HL-60 (cell line): ENCODE measurements at regions not wholly inside any gene's neighbourhood (a gene's known extent, or its start where the extent isn't known, plus 50 kb on each side); places are given as distances from the start of the nearest gene placed in this dataset.

Source experiments
- DNase-seq, 2 experiments: peaks; one replicate each; pipeline ENCODE4 v3.0.0-alpha.2; 2010 to 2020; ENCODE audit warnings: low read depth in 1 of 2, low spot score in 1 of 2
- H3K27ac ChIP-seq: fragments of 250-450 bp; sonication (Bioruptor Pico); replicated peaks from 2 replicates; pipeline ENCODE4 v1.5.1; 2020; ENCODE audit warnings: mild to moderate bottlenecking, moderate library complexity
- H3K27me3 ChIP-seq: fragments of 250-450 bp; sonication (Bioruptor Pico); 2 replicates; pipeline ENCODE4 v1.5.1; 2021; ENCODE audit warnings: mild to moderate bottlenecking, moderate library complexity; ENCODE audit not compliant: insufficient read depth, poor library complexity, severe bottlenecking
- H3K4me3 ChIP-seq: replicated peaks from 2 replicates; pipeline ENCODE4 v1.5.1; 2011; ENCODE audit warnings: mild to moderate bottlenecking, control low read depth, low read length; ENCODE audit not compliant: insufficient read depth
- GABPA ChIP-seq: IDR thresholded peaks from 2 replicates; pipeline ENCODE4 v1.6.1; 2012; ENCODE audit warnings: low read depth
- POLR2AphosphoS5 ChIP-seq: IDR thresholded peaks from 2 replicates; pipeline ENCODE4 v1.6.1; 2012; ENCODE audit warnings: low read depth
- SPI1 ChIP-seq: IDR thresholded peaks from 2 replicates; pipeline ENCODE4 v1.6.1; 2012; ENCODE audit warnings: low read depth, mild to moderate bottlenecking, borderline replicate concordance
- TF ChIP-seq, protein P1 (sequence below): IDR thresholded peaks from 2 replicates; pipeline ENCODE4 v1.6.1; 2012; ENCODE audit warnings: low read depth; ENCODE audit not compliant: insufficient replicate concordance
- TF ChIP-seq, protein P2 (sequence below): IDR thresholded peaks from one replicate; pipeline ENCODE4 v1.5.1; 2011; ENCODE audit warnings: low read length, control low read depth, inconsistent platforms; ENCODE audit not compliant: insufficient read depth

GRCh38 chr5:173517648-173518047 is 98.8 kb downstream of the BOD1 start:
- no peak overlapping the region for H3K27ac ChIP-seq
- peaks cover 12% of the 10 kb centered on the region for H3K27me3 ChIP-seq
- TF ChIP-seq SPI1 (no peak), GABPA (no peak), POLR2AphosphoS5 (no peak)
- TF ChIP-seq, protein P1, sequence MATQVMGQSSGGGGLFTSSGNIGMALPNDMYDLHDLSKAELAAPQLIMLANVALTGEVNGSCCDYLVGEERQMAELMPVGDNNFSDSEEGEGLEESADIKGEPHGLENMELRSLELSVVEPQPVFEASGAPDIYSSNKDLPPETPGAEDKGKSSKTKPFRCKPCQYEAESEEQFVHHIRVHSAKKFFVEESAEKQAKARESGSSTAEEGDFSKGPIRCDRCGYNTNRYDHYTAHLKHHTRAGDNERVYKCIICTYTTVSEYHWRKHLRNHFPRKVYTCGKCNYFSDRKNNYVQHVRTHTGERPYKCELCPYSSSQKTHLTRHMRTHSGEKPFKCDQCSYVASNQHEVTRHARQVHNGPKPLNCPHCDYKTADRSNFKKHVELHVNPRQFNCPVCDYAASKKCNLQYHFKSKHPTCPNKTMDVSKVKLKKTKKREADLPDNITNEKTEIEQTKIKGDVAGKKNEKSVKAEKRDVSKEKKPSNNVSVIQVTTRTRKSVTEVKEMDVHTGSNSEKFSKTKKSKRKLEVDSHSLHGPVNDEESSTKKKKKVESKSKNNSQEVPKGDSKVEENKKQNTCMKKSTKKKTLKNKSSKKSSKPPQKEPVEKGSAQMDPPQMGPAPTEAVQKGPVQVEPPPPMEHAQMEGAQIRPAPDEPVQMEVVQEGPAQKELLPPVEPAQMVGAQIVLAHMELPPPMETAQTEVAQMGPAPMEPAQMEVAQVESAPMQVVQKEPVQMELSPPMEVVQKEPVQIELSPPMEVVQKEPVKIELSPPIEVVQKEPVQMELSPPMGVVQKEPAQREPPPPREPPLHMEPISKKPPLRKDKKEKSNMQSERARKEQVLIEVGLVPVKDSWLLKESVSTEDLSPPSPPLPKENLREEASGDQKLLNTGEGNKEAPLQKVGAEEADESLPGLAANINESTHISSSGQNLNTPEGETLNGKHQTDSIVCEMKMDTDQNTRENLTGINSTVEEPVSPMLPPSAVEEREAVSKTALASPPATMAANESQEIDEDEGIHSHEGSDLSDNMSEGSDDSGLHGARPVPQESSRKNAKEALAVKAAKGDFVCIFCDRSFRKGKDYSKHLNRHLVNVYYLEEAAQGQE = no peak
- TF ChIP-seq, protein P2, sequence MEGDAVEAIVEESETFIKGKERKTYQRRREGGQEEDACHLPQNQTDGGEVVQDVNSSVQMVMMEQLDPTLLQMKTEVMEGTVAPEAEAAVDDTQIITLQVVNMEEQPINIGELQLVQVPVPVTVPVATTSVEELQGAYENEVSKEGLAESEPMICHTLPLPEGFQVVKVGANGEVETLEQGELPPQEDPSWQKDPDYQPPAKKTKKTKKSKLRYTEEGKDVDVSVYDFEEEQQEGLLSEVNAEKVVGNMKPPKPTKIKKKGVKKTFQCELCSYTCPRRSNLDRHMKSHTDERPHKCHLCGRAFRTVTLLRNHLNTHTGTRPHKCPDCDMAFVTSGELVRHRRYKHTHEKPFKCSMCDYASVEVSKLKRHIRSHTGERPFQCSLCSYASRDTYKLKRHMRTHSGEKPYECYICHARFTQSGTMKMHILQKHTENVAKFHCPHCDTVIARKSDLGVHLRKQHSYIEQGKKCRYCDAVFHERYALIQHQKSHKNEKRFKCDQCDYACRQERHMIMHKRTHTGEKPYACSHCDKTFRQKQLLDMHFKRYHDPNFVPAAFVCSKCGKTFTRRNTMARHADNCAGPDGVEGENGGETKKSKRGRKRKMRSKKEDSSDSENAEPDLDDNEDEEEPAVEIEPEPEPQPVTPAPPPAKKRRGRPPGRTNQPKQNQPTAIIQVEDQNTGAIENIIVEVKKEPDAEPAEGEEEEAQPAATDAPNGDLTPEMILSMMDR = no peak
- no peak overlapping the region for H3K4me3 ChIP-seq
- no peak for DNase-seq

- no peak overlapping the region for H3K27ac ChIP-seq
- TF ChIP-seq SPI1 (no peak), GABPA (no peak), POLR2AphosphoS5 (no peak)
- TF ChIP-seq, protein P1 = no peak
- TF ChIP-seq, protein P2 = no peak
- peaks cover 21% of the 10 kb centered on the region for H3K27me3 ChIP-seq
- H3K4me3 ChIP-seq = no peak overlapping the region
- DNase-seq = no peak
Measured at GRCh38 chr5:173515526-173515925, 100.9 kb downstream of the BOD1 start.

- Histone ChIP-seq H3K27me3 (peaks cover 21% of the 10 kb centered on the region), H3K4me3 (no peak overlapping the region), H3K27ac (no peak overlapping the region)
- DNase-seq = no peak
- TF ChIP-seq, protein P2 = no peak
- TF ChIP-seq SPI1 (no peak), POLR2AphosphoS5 (no peak), GABPA (no peak)
- TF ChIP-seq, protein P1 = no peak
Measured at GRCh38 chr5:173514661-173515060, 101.8 kb downstream of the BOD1 start.
